Hepatocyte (in vitro differentiated cells): ENCODE measurements at regions not wholly inside any gene's neighbourhood (a gene's known extent, or its start where the extent isn't known, plus 50 kb on each side); places are given as distances from the start of the nearest gene placed in this dataset.

Experiments used
- CTCF ChIP-seq: fragments of 200-600 bp; sonication (generic); IDR thresholded peaks from 2 replicates; pipeline ENCODE4 v1.5.1; 2016; ENCODE audit warnings: antibody characterized with exemption, mild to moderate bottlenecking; ENCODE audit not compliant: poor library complexity
- EZH2 ChIP-seq: fragments of 200-600 bp; sonication (generic); IDR thresholded peaks from 2 replicates; pipeline ENCODE4 v1.6.1; 2016; ENCODE audit warnings: antibody characterized with exemption, mild to moderate bottlenecking, borderline replicate concordance
- EZH2phosphoT487 ChIP-seq: fragments of 200-600 bp; sonication (generic); IDR thresholded peaks from one replicate; pipeline ENCODE4 v1.6.1; 2018; ENCODE audit warnings: antibody characterized with exemption, mild to moderate bottlenecking, low read depth, moderate library complexity; ENCODE audit not compliant: unreplicated experiment, severe bottlenecking

GRCh38 chr12:14066021-14066420 is 84.6 kb upstream of the GRIN2B start:
- no peak for TF ChIP-seq CTCF
- no peak for TF ChIP-seq EZH2phosphoT487
- no peak for TF ChIP-seq EZH2
